ENCODE measurements at regions not wholly inside any gene's neighbourhood (a gene's known extent, or its start where the extent isn't known, plus 50 kb on each side); places are given as distances from the start of the nearest gene placed in this dataset.
"Not testable (repeated sequence)": the region's sequence is repeated elsewhere in the genome, so short reads cannot be mapped to it uniquely, and the experiment has no call there.

- DNase-seq (ENCODE audit: low read depth, low spot score) = no peak
- in situ Hi-C loops (cut with HindIII; ENCODE audit: low pct_unique_long_range_greater_than_20kb, low sequenced_read_pairs) = no loop called here
Measured at GRCh38 chr4:15303052-15303641, 124.7 kb upstream of the C1QTNF7 start.

GRCh38 chr4:15314974-15315373, 112.9 kb upstream of the C1QTNF7 start:
- in situ Hi-C loops (cut with HindIII; ENCODE audit: low pct_unique_long_range_greater_than_20kb, low sequenced_read_pairs) = no loop called here
- DNase-seq (ENCODE audit: low read depth, low spot score) = no peak

GRCh38 chr4:15317246-15317645, 110.6 kb upstream of the C1QTNF7 start:
- in situ Hi-C loops (cut with HindIII; ENCODE audit: low pct_unique_long_range_greater_than_20kb, low sequenced_read_pairs) = no loop called here
- no peak for DNase-seq (ENCODE audit: low read depth, low spot score)

- in situ Hi-C loops (cut with HindIII; ENCODE audit: low pct_unique_long_range_greater_than_20kb, low sequenced_read_pairs) = no loop called here
- DNase-seq (ENCODE audit: low read depth, low spot score) = no peak
Measured at GRCh38 chr4:15318621-15319348, 109.0 kb upstream of the C1QTNF7 start.

- in situ Hi-C loops (cut with HindIII; ENCODE audit: low pct_unique_long_range_greater_than_20kb, low sequenced_read_pairs) = no loop called here
- DNase-seq (ENCODE audit: low read depth, low spot score) = no peak
Measured at GRCh38 chr4:15320121-15320678, 107.6 kb upstream of the C1QTNF7 start.

- no peak for DNase-seq (ENCODE audit: low read depth, low spot score)
- in situ Hi-C loops (cut with HindIII; ENCODE audit: low pct_unique_long_range_greater_than_20kb, low sequenced_read_pairs) = no loop called here
Measured at GRCh38 chr4:15322006-15322405, 105.8 kb upstream of the C1QTNF7 start.

- no peak for DNase-seq (ENCODE audit: low read depth, low spot score)
- in situ Hi-C loops (cut with HindIII; ENCODE audit: low pct_unique_long_range_greater_than_20kb, low sequenced_read_pairs) = no loop called here
Measured at GRCh38 chr4:15325987-15326386, 101.8 kb upstream of the C1QTNF7 start.

GRCh38 chr4:15327311-15328298, 100.2 kb upstream of the C1QTNF7 start:
- in situ Hi-C loops (cut with HindIII; ENCODE audit: low pct_unique_long_range_greater_than_20kb, low sequenced_read_pairs) = no loop called here

GRCh38 chr4:15331930-15332329, 95.9 kb upstream of the C1QTNF7 start:
- DNase-seq (ENCODE audit: low read depth, low spot score) = no peak
- in situ Hi-C loops (cut with HindIII; ENCODE audit: low pct_unique_long_range_greater_than_20kb, low sequenced_read_pairs) = no loop called here

More at GRCh38 chr4:15327311-15328298, 100.2 kb upstream of the C1QTNF7 start:
- no peak for DNase-seq (ENCODE audit: low read depth, low spot score)

- DNase-seq (ENCODE audit: low read depth, low spot score) = no peak
- in situ Hi-C loops (cut with HindIII; ENCODE audit: low pct_unique_long_range_greater_than_20kb, low sequenced_read_pairs) = no loop called here
Measured at GRCh38 chr4:15332377-15332776, 95.5 kb upstream of the C1QTNF7 start.

GRCh38 chr4:15333692-15334633, 93.9 kb upstream of the C1QTNF7 start:
- no peak for DNase-seq (ENCODE audit: low read depth, low spot score)
- in situ Hi-C loops (cut with HindIII; ENCODE audit: low pct_unique_long_range_greater_than_20kb, low sequenced_read_pairs) = no loop called here

GRCh38 chr4:15336410-15337167, 91.2 kb upstream of the C1QTNF7 start:
- no peak for DNase-seq (ENCODE audit: low read depth, low spot score)
- in situ Hi-C loops (cut with HindIII; ENCODE audit: low pct_unique_long_range_greater_than_20kb, low sequenced_read_pairs) = no loop called here

GRCh38 chr4:15337168-15337657, 90.6 kb upstream of the C1QTNF7 start:
- in situ Hi-C loops (cut with HindIII; ENCODE audit: low pct_unique_long_range_greater_than_20kb, low sequenced_read_pairs); DNase-seq (ENCODE audit: low read depth, low spot score): not testable (repeated sequence)

- in situ Hi-C loops (cut with HindIII; ENCODE audit: low pct_unique_long_range_greater_than_20kb, low sequenced_read_pairs) = no loop called here
- no peak for DNase-seq (ENCODE audit: low read depth, low spot score)
Measured at GRCh38 chr4:15339737-15340136, 88.1 kb upstream of the C1QTNF7 start.

GRCh38 chr4:15340332-15340731, 87.5 kb upstream of the C1QTNF7 start:
- no peak for DNase-seq (ENCODE audit: low read depth, low spot score)
- in situ Hi-C loops (cut with HindIII; ENCODE audit: low pct_unique_long_range_greater_than_20kb, low sequenced_read_pairs) = no loop called here
